Fibroblast of skin of back (primary cell): ENCODE measurements at regions not wholly inside any gene's neighbourhood (a gene's known extent, or its start where the extent isn't known, plus 50 kb on each side); places are given as distances from the start of the nearest gene placed in this dataset.
A peak's percentile ranks its signal among the peaks of the same experiment; 100 is the strongest.
"Not testable (repeated sequence)": the region's sequence is repeated elsewhere in the genome, so short reads cannot be mapped to it uniquely, and the experiment has no call there.

ENCODE experiments used
- DNase-seq: peaks from one replicate; pipeline ENCODE4 v3.0.0-alpha.2; 2013

- DNase-seq = peak; percentile 55
Observed at GRCh38 chr5:159456722-159457465, 126.6 kb upstream of the IL12B start.

DNA sequence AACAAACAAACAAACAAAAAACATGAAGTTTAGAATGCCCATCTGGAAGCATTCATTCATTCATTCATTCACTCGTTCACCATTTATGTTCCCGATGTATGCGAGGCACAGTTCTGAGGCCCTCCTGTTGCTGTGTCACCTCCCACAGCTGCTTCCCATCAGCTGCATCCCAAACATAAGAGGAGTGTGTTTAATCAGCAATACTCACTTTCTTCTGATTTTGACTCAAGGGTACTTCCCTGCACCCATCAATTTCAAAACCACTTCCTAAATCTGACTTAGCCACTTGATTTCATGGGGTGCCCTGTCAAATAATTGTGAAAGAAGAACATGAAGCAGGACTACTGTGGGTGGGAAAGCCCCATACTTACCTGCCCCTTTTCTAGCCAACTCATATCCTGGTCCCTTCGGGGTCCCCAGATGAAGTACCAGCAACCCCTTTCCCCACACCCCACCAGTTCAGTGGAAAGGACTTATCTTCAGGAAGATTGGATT is 128.0 kb upstream of the IL12B start:
- no peak for DNase-seq

DNA sequence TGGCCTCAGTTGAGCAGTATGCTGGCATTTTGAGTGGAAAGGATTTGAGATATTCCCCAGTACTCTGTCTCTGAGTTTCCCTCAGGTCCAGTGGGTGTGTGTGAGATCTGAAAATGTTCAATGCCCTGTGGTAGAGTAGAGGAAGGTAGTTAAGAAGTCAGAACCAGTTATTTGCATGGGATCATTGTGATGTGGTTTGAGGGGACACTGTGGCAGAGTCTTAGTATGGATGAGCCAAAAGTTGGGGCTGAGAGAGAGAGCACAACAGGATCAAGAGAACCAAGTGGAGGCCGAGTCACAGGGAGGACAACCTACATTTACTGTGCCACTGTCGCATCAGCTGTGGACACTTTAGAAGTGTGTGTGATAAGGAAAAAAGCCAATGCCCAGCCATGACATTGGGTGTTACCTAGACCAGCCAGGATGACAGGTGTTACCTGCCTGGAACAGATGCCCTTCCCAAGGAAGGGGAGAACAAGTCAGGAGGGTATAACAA is 128.9 kb upstream of the IL12B start:
- DNase-seq = no peak

GRCh38 chr5:159459951-159460538 is 129.8 kb upstream of the IL12B start:
- DNase-seq = peak; percentile 71

DNA sequence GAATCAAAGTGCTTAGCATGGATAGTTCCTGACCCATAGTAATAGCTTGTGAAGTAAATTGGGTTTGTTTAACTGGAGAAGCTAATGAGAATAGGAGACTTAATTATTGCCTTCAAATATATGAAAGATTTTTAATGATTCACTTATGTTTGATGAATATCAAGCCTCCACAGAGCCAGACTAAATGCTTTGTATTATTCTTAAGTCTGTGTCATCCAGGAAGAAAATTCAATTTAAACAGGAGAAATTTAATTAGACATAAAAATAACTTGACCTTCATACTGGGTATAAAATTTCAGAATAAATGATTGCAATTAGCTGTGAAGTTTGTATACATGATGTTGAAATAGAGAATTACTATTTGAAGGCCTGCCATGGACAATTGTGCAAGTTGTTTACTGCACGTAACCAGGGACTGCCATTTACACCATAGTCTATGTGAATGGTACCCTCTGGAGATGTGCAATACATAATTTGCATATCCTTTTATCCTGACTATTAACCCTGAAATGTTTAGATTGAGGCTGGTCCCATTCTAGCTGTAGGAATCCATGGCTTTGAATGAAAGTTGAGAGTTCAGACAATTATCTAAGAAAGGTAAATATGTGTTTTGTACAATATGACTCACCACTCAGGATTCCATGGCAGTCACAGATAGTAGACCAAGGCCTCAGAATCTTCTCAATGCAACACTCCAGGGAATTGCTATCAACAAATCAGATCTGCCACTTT is 133.5 kb upstream of the IL12B start:
- DNase-seq = peak; percentile 49

DNA sequence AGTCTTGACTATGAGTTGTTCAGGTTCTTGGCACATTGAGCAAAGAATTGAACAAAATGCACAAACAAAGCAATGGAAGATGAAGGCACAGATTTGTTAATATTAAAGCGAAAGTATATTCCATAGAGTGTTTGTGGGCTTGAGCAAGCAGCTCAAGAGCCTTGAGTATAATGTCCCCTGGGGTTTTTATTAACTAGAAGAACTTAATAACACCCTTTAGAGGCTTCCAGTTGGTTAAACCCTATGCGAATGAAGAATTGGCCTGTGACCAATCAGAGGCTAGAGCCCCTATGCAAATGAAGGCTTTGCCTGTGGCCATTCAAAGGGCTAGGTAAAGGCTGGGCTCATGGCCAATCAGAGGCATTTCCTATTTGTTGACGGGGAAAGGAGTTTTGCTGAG is 135.3 kb upstream of the IL12B start:
- no peak for DNase-seq

GRCh38 chr5:159467666-159468065 is 137.4 kb upstream of the IL12B start:
- DNase-seq = no peak

DNA sequence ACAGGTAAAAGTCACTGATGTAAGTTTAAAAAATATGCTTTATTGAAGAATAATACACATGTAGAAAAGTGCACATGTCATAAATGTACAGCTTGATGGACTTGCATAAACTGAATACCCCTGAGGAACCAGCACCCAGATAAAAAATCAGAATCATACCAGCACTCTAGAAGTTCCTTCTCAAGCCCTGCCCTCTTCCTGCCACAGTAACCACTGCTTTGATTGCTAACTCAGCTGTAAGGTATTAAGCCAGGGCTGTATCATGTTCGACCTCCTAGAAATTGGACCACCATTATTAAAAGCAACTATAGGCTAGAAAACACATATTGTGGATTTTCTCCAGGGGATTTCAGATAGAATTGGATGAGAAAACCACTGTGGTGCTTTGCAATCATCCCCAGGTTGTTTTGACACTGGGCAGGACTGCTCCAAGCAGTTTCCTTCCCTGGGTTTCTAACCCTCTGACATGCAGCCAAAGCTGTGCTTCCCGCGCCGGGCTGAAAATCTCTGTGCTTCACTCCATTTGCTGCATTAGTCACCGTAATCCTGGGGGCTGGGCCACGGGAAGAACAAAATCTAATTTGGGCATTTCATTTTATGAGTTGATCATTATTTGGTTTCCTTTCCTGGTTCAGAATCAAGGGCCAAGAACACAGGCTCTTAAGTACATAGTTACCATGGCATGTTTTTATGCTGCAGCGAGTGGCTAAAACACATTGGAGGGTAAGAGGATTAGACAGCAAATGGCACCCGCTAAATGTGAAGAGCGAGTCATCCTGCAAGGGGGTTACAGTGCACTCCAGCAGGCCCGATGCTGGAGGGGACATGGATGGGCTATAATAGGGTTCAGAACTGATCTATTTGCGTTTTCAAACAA is 139.4 kb upstream of the IL12B start:
- no peak for DNase-seq

DNA sequence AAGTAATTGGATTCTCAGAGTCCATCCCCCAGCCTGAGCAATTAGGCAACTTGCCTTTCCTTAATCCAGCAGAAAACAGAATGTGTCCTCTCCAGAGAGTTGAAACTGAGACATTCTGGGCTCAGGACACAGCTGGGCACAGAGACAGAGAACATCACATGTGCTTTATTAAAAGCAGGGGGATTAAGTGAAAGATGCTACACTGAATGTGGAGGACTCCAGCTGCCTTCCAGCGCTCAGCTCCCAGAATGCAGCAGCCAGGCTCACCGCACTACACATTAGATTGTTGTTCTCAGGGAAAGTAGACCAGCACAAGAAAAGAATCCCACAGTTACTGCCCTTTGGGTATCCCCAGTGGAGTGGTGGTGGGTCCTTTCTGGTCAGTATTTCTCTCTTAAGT is 141.6 kb upstream of the IL12B start:
- DNase-seq = no peak

DNA sequence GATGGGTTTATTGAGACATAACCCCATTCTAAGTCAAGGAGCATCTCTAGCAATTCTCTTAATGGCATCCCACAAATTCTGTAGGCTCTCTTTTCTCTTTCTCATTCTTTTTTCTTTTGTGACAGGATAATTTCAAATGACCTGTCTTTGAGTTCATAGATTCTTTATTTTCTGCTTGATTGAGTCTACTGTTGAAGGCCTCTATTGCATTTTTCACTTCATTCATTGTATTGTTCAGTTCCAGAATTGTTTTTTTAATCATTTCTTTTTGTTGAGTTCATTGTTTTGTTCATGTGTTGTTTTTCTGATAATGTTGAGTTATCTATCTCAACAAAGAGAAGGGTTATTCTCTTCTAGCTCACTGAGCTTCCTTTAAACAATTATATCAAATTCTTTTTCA is 144.7 kb upstream of the IL12B start:
- DNase-seq = no peak

DNA sequence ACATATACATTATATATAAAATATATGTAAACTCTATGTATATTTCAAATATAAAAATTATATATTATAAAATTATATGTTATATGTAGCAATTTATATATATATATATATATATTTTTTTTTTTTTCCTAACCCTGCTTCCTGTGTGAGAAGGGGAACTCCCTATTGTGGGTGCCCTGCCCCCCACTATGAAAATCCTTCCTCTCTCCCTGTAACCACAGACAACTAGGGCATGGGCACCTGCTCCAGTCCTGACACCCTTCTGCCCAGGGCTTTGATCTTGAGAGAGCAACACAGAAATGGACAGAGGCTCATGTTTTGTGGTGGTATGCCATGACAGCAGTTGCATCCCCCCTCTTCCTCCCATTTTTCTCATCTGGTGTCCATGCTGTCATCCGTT is 148.7 kb upstream of the IL12B start:
- DNase-seq = no peak

GRCh38 chr5:159480849-159481248 is 150.6 kb upstream of the IL12B start:
- DNase-seq = no peak

GRCh38 chr5:159481751-159482150 is 151.5 kb upstream of the IL12B start:
- no peak for DNase-seq

DNA sequence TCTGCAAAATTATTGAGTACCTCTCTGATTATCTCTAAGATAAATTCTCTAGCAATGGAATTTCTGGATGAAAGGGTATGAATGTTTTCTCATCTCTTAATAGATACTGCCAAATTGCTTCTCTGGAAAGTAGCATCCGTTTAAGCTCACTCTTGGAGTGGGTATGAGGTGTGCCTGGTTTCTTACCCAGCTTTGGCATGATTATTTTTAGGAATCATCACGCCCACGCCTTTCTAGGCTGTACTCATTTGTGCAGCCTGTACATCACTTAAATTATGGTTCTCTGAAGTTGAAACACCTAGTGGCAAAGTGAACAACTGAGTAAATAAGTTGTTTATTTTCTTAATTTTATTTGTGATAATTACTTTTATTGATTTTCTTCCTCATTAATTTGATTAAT is 156.5 kb upstream of the IL12B start:
- no peak for DNase-seq

DNA sequence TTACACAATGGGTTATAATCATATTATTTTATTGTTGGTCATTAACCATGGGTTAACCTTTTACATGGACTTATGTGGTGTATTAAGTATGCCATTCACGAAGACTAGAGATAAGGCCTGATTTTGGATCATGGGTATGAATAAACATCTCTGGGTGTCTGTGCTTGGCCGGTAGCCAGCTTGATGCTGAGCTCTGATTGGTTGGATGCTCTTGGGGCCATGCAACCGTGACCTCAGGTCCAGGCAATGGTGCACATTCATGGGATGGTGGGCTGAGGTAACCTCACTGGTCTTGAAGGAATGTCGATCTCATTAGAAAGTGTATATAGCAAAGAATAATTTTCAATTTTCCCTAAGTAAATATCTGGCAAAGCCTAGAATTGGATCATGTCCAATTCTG is 158.2 kb upstream of the IL12B start:
- DNase-seq = no peak

DNA sequence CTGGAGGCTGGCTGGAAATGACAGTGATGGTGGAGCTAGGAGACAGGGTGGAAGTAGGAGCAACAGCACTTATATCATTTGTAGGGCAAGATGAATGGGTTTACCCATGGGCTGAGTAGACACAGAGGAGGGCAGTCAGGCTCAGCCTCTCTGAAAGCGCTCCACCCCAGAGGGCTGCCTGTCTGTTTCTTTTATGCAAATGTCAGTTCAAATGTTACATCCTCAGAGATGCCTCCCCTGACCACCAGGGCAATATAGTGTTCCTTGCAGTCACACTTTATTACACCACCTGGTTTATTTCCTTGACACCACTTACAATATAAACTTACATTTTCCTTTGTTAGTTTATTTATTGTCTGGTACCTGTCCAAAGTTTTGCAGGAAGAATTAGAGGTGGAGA is 159.5 kb upstream of the IL12B start:
- no peak for DNase-seq

DNA sequence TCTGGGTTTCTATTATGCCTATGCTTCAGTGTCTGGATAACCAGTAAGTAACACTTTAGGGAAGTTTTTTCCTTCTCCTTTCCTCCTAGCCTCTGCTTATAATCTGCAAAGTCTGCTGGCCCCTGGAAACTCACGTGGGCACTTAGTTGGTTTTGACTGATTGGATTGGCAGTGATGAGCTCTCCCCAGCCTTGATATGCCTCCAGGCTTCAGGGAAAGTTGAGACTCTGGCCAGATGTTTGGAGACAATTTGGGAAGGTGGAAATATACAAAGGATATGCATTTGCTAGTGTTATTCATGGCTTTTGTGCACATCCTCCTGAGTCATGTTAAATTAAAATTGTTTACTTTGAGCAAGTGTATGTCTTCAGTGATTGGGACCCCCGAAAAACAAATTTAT is 160.2 kb upstream of the IL12B start:
- DNase-seq = no peak

GRCh38 chr5:159493696-159494095 is 163.4 kb upstream of the IL12B start:
- DNase-seq = no peak

GRCh38 chr5:159496773-159497172 is 166.5 kb upstream of the IL12B start:
- no peak for DNase-seq

GRCh38 chr5:159497221-159497620 is 166.9 kb upstream of the IL12B start:
- peak; percentile 12 for DNase-seq

DNA sequence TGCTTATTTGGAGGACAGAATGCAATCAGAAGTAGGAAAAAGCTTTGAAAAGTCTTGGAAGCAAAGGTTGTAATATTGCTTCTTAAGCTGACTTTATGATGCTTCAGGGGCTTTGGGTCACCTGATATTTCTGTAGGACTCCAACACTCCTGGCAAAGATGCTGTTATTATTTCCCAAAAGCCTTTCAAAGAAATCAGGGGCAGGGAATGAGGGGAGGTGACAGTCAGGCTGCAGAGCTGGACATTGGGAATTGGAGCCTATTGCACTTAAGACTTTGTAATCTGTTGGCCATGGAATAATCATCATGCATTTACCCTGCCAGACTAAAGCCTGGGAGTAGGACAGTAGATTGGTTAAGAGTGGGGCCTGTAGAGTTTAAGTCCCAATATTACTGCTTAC is 168.3 kb upstream of the IL12B start:
- DNase-seq = no peak

DNA sequence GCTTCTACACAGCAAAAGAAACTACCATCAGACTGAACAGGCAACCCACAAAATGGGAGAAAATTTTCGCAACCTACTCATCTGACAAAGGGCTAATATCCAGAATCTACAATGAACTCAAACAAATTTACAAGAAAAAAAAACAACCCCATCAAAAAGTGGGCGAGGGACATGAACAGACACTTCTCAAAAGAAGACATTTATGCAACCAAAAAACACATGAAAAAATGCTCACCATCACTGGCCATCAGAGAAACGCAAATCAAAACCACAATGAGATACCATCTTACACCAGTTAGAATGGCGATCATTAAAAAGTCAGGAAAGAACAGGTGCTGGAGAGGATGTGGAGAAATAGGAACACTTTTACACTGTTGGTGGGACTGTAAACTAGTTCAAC is 171.8 kb upstream of the IL12B start:
- DNase-seq = not testable (repeated sequence)

DNA sequence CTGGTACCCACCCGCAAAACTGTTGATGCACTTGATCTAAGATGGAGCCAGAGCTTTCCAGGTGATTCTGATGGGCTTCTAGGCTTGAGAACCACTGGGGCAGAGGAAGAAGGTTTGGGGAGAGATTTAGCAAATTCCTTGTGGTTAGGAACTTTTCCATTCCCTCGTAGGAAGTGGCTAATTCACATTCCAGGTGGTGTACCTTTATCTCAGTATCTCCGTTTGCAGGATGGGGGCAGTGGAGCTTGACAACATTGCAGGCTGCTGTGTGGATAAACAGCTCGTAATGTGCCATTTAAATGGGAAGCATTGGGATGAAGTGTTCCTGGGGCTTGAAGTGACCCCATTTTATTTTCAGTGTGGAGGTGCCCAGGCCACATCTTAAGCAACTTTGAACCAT is 172.9 kb upstream of the IL12B start:
- no peak for DNase-seq
